ENCODE measurements at regions not wholly inside any gene's neighbourhood (a gene's known extent, or its start where the extent isn't known, plus 50 kb on each side); places are given as distances from the start of the nearest gene placed in this dataset.

DNA sequence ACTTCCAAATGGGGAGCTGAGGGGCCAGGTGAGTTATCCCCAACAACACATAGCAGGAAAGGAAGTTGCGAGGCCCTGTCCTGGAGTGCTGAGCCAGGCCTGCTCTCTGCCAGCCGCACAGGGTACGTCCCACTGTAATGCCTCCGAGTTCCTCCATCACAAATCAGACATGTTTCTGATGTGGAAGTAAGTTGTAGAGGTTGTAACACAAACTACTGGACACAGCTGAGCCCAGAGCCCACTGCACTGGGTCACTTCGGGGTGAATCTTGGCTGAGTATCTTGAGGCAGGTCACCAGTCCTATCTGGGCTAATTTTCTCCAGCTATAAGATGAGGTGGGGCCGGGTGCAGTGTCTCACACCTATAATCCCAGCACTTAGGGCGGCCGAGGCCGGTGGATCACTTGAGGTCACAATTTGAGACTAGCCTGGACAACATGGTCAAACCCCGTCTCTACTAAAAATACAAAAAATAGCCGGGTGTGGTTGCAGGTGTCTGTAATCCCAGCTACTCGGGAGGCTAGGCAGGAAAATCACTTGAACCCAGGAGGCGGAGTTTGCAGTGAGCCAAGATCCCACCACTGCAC lies 100.8 kb upstream of the CDH5 start:
- TF ChIP-seq, protein P1, sequence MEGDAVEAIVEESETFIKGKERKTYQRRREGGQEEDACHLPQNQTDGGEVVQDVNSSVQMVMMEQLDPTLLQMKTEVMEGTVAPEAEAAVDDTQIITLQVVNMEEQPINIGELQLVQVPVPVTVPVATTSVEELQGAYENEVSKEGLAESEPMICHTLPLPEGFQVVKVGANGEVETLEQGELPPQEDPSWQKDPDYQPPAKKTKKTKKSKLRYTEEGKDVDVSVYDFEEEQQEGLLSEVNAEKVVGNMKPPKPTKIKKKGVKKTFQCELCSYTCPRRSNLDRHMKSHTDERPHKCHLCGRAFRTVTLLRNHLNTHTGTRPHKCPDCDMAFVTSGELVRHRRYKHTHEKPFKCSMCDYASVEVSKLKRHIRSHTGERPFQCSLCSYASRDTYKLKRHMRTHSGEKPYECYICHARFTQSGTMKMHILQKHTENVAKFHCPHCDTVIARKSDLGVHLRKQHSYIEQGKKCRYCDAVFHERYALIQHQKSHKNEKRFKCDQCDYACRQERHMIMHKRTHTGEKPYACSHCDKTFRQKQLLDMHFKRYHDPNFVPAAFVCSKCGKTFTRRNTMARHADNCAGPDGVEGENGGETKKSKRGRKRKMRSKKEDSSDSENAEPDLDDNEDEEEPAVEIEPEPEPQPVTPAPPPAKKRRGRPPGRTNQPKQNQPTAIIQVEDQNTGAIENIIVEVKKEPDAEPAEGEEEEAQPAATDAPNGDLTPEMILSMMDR (conservative IDR thresholded peaks at IDR 0.05): no peak
- Mint-ChIP-seq H3K4me1 (peaks cover 13% of the 10 kb centered on the region), H3K9me3 (no peaks in the 10 kb centered on the region), H3K27me3 (ENCODE audit: insufficient read depth) (peaks cover 35% of the 10 kb centered on the region), H3K27ac (no peak overlapping the region), H3K4me3 (no peak overlapping the region), H3K36me3 (ENCODE audit: low read depth) (no peaks in the 10 kb centered on the region)
- Histone ChIP-seq H3K4me3 (ENCODE audit: low read length) (no peak overlapping the region), H3K27me3 (ENCODE audit: control insufficient read depth, insufficient read depth, low read length, poor library complexity, severe bottlenecking) (peaks cover 18% of the 10 kb centered on the region), H3K4me1 (ENCODE audit: control insufficient read depth, insufficient read depth, low read length) (no peaks in the 10 kb centered on the region), H3K9ac (ENCODE audit: extremely low read depth, low read length, poor library complexity, severe bottlenecking) (no peak overlapping the region), H3K27ac (ENCODE audit: low read depth, low read length) (no peak overlapping the region), H3K9me3 (ENCODE audit: control insufficient read depth, low read length) (no peaks in the 10 kb centered on the region), H3K36me3 (ENCODE audit: control insufficient read depth, insufficient read depth, low read length) (no peaks in the 10 kb centered on the region)
- WGBS, 2 experiments (ENCODE audit: insufficient coverage in 1 of 2, insufficient read length in 1 of 2): 86 to 91% methylated on average over 11 to 13 of the region's 13 CpGs
- DNase-seq: peak; percentile 31

DNA sequence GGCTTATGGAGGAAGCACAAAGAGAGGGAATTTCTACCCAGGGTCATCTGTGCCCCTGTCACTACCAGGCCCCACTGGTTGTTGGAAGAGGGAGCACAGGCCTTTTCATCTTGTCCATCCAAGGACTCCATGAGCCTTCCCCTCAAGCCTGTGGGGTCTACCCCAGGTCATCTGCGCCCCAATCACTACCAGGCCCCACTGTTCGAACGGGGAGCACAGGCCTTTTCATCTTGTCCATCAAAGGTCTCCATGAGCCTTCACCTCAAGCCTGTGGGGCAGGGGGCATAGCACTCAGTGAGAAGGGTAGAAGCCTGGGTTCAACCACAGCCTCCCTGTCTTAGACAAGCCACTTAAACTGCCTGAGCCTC lies 101.5 kb upstream of the CDH5 start:
- Histone ChIP-seq H3K27me3 (ENCODE audit: control insufficient read depth, insufficient read depth, low read length, poor library complexity, severe bottlenecking) (peaks cover 16% of the 10 kb centered on the region), H3K9me3 (ENCODE audit: control insufficient read depth, low read length) (no peaks in the 10 kb centered on the region), H3K36me3 (ENCODE audit: control insufficient read depth, insufficient read depth, low read length) (no peaks in the 10 kb centered on the region), H3K4me3 (ENCODE audit: low read length) (no peak overlapping the region), H3K4me1 (ENCODE audit: control insufficient read depth, insufficient read depth, low read length) (no peaks in the 10 kb centered on the region), H3K9ac (ENCODE audit: extremely low read depth, low read length, poor library complexity, severe bottlenecking) (no peak overlapping the region), H3K27ac (ENCODE audit: low read depth, low read length) (no peak overlapping the region)
- Mint-ChIP-seq H3K4me1 (peaks cover 13% of the 10 kb centered on the region), H3K36me3 (ENCODE audit: low read depth) (no peaks in the 10 kb centered on the region), H3K27me3 (ENCODE audit: insufficient read depth) (peaks cover 34% of the 10 kb centered on the region), H3K27ac (no peak overlapping the region), H3K4me3 (no peak overlapping the region), H3K9me3 (no peaks in the 10 kb centered on the region)
- 77 to 100% methylated on average over 2 to 3 of the region's 3 CpGs for WGBS, 2 experiments (ENCODE audit: insufficient coverage in 1 of 2, insufficient read length in 1 of 2)
- DNase-seq: peak; percentile 35
- TF ChIP-seq, protein P1 (conservative IDR thresholded peaks at IDR 0.05): no peak

DNA sequence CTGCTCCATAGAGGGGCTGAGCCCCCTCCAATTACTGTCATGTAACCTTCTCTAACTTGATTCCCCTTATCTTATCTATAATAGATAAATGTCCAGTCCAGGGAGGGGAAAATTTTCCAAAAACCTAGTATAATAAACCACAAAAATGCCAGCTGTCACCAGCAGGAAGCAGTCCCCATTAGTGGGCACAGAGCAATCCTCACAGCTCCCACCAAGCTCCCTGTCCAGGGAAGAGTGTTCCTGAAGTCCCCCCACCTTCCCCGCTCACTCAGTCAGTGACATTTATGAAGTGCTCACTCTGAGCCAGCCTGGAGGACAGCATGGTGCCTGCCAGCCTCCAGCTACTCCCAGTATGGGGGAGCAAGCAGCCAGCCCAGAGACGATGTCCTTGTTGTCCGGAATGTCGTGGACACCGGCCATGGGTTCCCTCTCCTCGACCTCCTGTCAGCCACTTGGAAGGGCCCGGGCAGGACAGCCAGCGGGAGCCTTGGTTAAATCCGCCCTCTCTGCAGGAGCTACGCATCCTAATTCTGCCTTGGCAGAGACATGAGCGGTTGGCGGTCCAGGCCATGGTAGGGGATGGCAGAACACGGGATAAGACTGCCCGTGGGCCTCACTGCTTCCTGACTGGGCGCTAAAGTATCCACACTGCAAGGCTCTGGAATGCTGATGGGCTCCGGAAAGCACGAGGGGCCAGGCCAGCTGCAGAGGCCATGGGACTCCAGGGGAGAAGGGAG lies 102.0 kb upstream of the CDH5 start:
- TF ChIP-seq, protein P1 (conservative IDR thresholded peaks at IDR 0.05): no peak
- no peaks in the 10 kb centered on the region for H3K36me3 ChIP-seq (ENCODE audit: control insufficient read depth, insufficient read depth, low read length)
- H3K9ac ChIP-seq (ENCODE audit: extremely low read depth, low read length, poor library complexity, severe bottlenecking): no peak overlapping the region
- no peaks in the 10 kb centered on the region for H3K9me3 ChIP-seq (ENCODE audit: control insufficient read depth, low read length)
- H3K4me3 ChIP-seq (ENCODE audit: low read length): no peak overlapping the region
- Mint-ChIP-seq H3K36me3 (ENCODE audit: low read depth) (no peaks in the 10 kb centered on the region), H3K4me1 (peaks cover 13% of the 10 kb centered on the region), H3K27ac (no peak overlapping the region), H3K27me3 (ENCODE audit: insufficient read depth) (peaks cover 32% of the 10 kb centered on the region), H3K9me3 (no peaks in the 10 kb centered on the region), H3K4me3 (no peak overlapping the region)
- no peak overlapping the region for H3K27ac ChIP-seq (ENCODE audit: low read depth, low read length)
- no peaks in the 10 kb centered on the region for H3K4me1 ChIP-seq (ENCODE audit: control insufficient read depth, insufficient read depth, low read length)
- WGBS, 2 experiments (ENCODE audit: insufficient coverage in 1 of 2, insufficient read length in 1 of 2): 79 to 91% methylated on average over 13 to 17 of the region's 17 CpGs
- peak; percentile 37 for DNase-seq
- peaks cover 12% of the 10 kb centered on the region for H3K27me3 ChIP-seq (ENCODE audit: control insufficient read depth, insufficient read depth, low read length, poor library complexity, severe bottlenecking)

Measured in endodermal cell (in vitro differentiated cells).